RWPE2 (cell line): ENCODE measurements at regions not wholly inside any gene's neighbourhood (a gene's known extent, or its start where the extent isn't known, plus 50 kb on each side); places are given as distances from the start of the nearest gene placed in this dataset.

Source experiments
- ATAC-seq: fragments of 200-7000 bp; cut with Tn5 transposase; 3 replicates; pipeline ENCODE4 v1.9.1; 2021; ENCODE audit warnings: low read depth
- DNase-seq: peaks from one replicate; pipeline ENCODE4 v3.0.0-alpha.2; 2020; ENCODE audit warnings: low spot score
- H3K27ac ChIP-seq: fragments of 450-650 bp; 2 replicates; pipeline ENCODE4 v1.5.1; 2017; ENCODE audit warnings: mild to moderate bottlenecking; ENCODE audit not compliant: poor library complexity, severe bottlenecking
- H3K27me3 ChIP-seq: fragments of 250-450 bp; sonication (Bioruptor Pico); 2 replicates; pipeline ENCODE4 v1.5.1; 2021; ENCODE audit warnings: mild to moderate bottlenecking, moderate library complexity; ENCODE audit not compliant: insufficient read depth, poor library complexity, severe bottlenecking
- H3K36me3 ChIP-seq: fragments of 250-450 bp; sonication (Bioruptor Pico); 2 replicates; pipeline ENCODE4 v1.5.1; 2020; ENCODE audit warnings: low read depth, mild to moderate bottlenecking, moderate library complexity
- H3K4me1 ChIP-seq: fragments of 250-450 bp; sonication (Bioruptor Pico); 2 replicates; pipeline ENCODE4 v1.5.1; 2021; ENCODE audit warnings: mild to moderate bottlenecking, moderate library complexity; ENCODE audit not compliant: insufficient read depth, poor library complexity, severe bottlenecking
- H3K4me3 ChIP-seq: fragments of 250-450 bp; sonication (Bioruptor Pico); 2 replicates; pipeline ENCODE4 v1.5.1; 2021; ENCODE audit warnings: mild to moderate bottlenecking, moderate library complexity; ENCODE audit not compliant: severe bottlenecking
- H3K9me3 ChIP-seq: fragments of 250-450 bp; sonication (Bioruptor Pico); 2 replicates; pipeline ENCODE4 v1.5.1; 2021; ENCODE audit warnings: mild to moderate bottlenecking, moderate library complexity; ENCODE audit not compliant: severe bottlenecking
- TF ChIP-seq, protein P1 (sequence below): fragments of 450-650 bp; IDR thresholded peaks from one replicate; pipeline ENCODE4 v1.5.1; 2017; ENCODE audit warnings: mild to moderate bottlenecking, moderate library complexity; ENCODE audit not compliant: poor library complexity, severe bottlenecking

- Histone ChIP-seq H3K4me1 (no peaks in the 10 kb centered on the region), H3K36me3 (no peaks in the 10 kb centered on the region), H3K27me3 (no peaks in the 10 kb centered on the region), H3K4me3 (no peak overlapping the region), H3K27ac (no peak overlapping the region), H3K9me3 (no peaks in the 10 kb centered on the region)
- no peak for ATAC-seq
- TF ChIP-seq, protein P1, sequence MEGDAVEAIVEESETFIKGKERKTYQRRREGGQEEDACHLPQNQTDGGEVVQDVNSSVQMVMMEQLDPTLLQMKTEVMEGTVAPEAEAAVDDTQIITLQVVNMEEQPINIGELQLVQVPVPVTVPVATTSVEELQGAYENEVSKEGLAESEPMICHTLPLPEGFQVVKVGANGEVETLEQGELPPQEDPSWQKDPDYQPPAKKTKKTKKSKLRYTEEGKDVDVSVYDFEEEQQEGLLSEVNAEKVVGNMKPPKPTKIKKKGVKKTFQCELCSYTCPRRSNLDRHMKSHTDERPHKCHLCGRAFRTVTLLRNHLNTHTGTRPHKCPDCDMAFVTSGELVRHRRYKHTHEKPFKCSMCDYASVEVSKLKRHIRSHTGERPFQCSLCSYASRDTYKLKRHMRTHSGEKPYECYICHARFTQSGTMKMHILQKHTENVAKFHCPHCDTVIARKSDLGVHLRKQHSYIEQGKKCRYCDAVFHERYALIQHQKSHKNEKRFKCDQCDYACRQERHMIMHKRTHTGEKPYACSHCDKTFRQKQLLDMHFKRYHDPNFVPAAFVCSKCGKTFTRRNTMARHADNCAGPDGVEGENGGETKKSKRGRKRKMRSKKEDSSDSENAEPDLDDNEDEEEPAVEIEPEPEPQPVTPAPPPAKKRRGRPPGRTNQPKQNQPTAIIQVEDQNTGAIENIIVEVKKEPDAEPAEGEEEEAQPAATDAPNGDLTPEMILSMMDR: no peak
- no peak for DNase-seq
Measured at GRCh38 chr9:78544230-78544629, 247.3 kb downstream of the PSAT1 start.

GRCh38 chr9:78547831-78548230, 250.9 kb downstream of the PSAT1 start:
- TF ChIP-seq, protein P1: no peak
- no peaks in the 10 kb centered on the region for H3K9me3 ChIP-seq
- H3K36me3 ChIP-seq: no peaks in the 10 kb centered on the region
- H3K4me1 ChIP-seq: no peaks in the 10 kb centered on the region
- H3K27ac ChIP-seq: no peak overlapping the region
- no peak overlapping the region for H3K4me3 ChIP-seq
- no peak for DNase-seq
- no peak for ATAC-seq
- H3K27me3 ChIP-seq: no peaks in the 10 kb centered on the region

DNA sequence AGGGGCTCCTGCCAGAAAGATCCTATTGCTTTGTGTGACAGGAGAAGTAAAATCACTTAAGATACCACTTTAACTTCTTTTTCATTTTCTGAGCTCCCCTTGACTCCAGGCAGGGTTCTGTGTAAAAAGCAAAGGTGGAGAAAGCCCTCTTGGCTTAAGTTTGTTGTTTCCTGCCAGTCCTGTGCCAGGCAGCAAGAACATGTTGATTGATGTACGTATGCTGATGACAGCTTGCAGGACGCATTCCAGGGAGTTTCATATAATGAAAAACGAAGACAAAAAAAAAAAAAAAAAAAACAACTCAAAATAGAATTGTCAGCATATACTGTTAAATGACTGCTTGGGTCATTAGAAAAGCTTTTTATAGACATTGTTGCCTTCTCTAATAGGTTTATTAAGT, 251.7 kb downstream of the PSAT1 start:
- no peak for ATAC-seq
- no peak overlapping the region for H3K4me3 ChIP-seq
- H3K27ac ChIP-seq: no peak overlapping the region
- H3K9me3 ChIP-seq: no peaks in the 10 kb centered on the region
- TF ChIP-seq, protein P1: no peak
- no peaks in the 10 kb centered on the region for H3K36me3 ChIP-seq
- no peak for DNase-seq
- H3K4me1 ChIP-seq: no peaks in the 10 kb centered on the region
- no peaks in the 10 kb centered on the region for H3K27me3 ChIP-seq

DNA sequence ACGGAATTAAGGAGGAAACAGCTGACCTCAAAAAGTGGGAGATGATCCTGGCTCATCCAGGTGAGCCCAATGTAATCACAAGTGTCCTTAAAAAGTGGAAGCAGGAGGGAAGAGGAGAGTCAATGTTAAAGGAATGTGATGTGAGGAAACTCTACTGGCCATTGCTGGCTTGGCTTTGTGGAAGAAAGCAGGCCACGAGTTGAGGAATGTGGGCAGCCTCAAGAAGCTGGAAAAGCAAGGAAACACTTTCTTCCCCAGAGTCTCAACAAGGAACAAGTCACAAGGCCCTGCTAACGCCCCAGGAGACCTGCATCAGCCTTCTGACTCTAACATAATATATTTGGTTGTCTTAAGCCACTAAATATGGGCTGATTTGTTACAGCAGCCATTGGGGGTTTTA, 252.8 kb downstream of the PSAT1 start:
- DNase-seq: no peak
- no peak overlapping the region for H3K27ac ChIP-seq
- ATAC-seq: no peak
- no peaks in the 10 kb centered on the region for H3K27me3 ChIP-seq
- H3K4me3 ChIP-seq: no peak overlapping the region
- H3K4me1 ChIP-seq: no peaks in the 10 kb centered on the region
- TF ChIP-seq, protein P1: no peak
- no peaks in the 10 kb centered on the region for H3K36me3 ChIP-seq
- H3K9me3 ChIP-seq: no peaks in the 10 kb centered on the region

- no peaks in the 10 kb centered on the region for H3K4me1 ChIP-seq
- ATAC-seq: no peak
- H3K27me3 ChIP-seq: no peaks in the 10 kb centered on the region
- no peak overlapping the region for H3K4me3 ChIP-seq
- DNase-seq: no peak
- H3K9me3 ChIP-seq: no peaks in the 10 kb centered on the region
- H3K27ac ChIP-seq: no peak overlapping the region
- TF ChIP-seq, protein P1: no peak
- no peaks in the 10 kb centered on the region for H3K36me3 ChIP-seq
Measured at GRCh38 chr9:78552802-78553201, 255.9 kb downstream of the PSAT1 start.
